ENCODE measurements at regions not wholly inside any gene's neighbourhood (a gene's known extent, or its start where the extent isn't known, plus 50 kb on each side); places are given as distances from the start of the nearest gene placed in this dataset.
"Not testable (repeated sequence)": the region's sequence is repeated elsewhere in the genome, so short reads cannot be mapped to it uniquely, and the experiment has no call there.

GRCh38 chr5:1651971-1652872 is 128.5 kb upstream of the LPCAT1 start:
- no peak for DNase-seq

DNA sequence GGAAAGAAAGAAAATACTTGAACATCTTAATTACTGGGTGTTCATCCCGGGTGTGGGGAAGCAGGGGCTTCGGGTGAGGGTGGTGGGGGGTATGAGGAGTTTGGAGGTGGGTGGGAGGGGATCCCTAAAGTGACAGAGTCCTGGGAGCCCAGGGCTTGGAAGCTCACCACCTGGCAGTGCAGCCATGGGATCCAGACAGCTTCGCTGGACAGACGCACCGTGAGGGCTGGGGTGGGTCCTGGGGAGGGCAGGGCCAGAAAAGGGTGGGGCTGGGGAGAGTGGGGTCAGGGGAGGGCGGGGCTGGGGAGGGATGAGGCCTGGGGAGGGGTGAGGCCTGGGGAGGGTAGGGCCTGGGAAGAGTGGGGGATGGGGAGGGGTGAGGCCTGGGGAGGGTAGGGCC is 127.5 kb upstream of the LPCAT1 start:
- DNase-seq: no peak

DNA sequence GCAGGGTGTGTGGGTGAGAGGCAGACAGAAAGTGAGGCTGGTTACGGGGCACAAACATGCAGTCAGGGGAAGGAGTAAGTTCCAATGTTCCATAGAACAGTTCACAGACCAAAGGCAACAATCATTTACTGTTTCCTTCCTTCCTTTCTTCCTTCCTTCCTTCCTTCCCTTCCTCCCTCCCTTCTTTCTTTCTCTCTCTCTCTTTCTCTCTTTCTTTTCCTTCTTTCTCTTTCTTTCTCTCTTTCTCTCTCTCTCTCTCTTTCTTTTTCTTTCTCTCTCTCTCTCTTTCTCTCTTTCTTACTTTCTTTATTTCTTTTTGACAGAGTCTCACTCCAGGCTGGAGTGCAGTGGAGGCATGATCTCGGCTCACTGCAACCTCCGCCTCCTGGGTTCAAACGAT is 125.8 kb upstream of the LPCAT1 start:
- DNase-seq: no peak

- DNase-seq: no peak
Measured at GRCh38 chr5:1648806-1649205, 125.0 kb upstream of the LPCAT1 start.

DNA sequence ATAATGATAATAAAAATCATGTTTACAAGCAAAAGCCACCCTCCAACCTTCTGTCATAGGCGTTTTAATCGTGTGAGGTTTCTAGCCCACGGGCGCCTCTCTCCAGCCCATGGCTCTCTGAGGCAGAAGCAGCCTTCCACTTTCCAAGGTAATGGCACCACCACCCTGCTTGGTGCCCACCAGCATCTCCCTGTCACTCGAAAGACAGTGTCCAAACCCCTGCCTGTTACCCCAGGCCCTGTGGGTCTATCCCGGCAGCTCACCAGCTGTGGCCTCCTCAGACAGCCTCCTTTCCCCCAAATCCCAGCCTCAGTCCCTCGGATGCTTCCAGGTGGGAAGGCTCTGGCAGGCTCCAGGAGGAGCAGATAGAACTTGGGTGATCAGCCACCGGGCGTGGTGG is 123.8 kb upstream of the LPCAT1 start:
- no peak for DNase-seq

DNA sequence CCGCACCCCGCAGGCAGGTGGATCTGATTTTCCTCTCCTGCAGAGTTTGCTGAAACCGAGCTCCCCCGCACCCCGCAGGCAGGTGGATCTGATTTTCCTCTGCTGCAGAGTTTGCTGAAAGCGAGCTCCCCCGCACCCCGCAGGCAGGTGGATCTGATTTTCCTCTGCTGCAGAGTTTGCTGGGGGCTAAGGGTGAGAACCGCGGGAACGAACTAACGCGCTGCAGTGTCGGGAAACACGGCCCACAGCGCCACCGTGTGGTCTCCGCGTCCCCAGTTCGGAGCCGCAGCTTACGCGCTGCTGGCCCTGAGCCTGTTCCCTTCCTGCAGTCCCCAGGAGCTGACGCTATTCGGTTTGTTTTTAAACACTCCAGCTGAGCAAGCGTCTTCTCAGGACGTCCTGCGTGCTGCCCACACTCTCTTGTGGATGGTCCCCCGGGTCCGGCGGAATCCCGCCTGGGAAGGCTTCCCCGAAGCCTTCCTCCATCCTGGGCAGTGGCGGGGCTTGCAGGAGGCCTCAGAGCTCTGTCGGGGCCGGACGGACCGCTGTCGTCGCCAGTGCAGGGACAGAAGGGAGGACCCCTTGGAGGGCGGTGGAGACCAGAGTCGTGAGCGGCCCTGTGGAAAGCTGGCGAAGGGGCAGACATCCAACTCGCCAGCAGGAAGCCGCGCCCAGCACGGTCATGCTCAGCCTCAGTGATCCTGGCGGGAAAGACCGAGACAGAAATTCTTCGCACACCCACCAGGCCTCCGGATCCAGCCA is 121.2 kb upstream of the LPCAT1 start:
- DNase-seq: peak; percentile 75

- peak; percentile 14 for DNase-seq
Measured at GRCh38 chr5:1644393-1644809, 120.6 kb upstream of the LPCAT1 start.

- no peak for DNase-seq
Measured at GRCh38 chr5:1643651-1644392, 120.1 kb upstream of the LPCAT1 start.

DNA sequence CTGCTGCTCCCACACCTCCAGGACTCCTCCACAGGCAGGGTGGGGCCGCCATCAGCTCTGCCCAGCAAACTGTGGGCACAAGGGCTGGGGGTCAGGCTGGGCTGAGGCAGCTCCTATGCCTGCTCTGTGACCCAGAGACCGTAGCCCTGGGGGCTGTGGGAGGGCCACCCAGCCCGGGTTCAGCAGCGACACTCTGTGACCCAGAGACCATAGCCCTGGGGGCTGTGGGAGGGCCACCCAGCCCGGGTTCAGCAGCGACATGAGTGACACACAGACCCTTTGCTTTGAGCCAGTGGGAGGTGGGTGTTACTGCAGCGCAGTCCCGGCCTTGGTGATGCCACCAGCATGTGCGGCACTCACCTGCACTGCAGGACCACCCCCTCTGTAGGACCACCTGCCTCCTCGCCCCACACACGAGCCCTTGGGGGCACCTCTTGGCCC is 118.9 kb upstream of the LPCAT1 start:
- no peak for DNase-seq

DNA sequence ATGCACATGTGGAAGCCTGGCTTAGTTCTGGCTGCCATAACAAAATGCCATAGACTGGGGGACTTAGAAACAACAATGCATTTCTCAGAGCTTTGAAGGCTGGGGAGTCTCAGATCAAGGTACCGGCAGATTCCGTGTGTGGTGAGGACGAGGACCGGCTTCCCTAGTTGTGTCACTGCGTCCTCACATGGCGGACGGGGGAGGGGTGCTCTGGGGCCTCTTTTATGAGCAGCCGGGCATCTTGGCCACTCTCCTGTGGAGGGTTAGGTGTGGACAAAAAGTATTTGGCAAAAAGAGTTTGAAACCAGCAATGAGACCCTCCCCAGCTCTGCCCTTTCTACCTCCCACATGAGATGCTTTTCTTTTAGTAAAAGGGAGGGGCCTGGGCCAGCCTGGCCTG is 118.5 kb upstream of the LPCAT1 start:
- no peak for DNase-seq

- DNase-seq: peak; percentile 85
Measured at GRCh38 chr5:1641560-1642166, 117.9 kb upstream of the LPCAT1 start.

- no peak for DNase-seq
Measured at GRCh38 chr5:1641041-1641440, 117.3 kb upstream of the LPCAT1 start.

GRCh38 chr5:1640421-1640881 is 116.7 kb upstream of the LPCAT1 start:
- DNase-seq: no peak

DNA sequence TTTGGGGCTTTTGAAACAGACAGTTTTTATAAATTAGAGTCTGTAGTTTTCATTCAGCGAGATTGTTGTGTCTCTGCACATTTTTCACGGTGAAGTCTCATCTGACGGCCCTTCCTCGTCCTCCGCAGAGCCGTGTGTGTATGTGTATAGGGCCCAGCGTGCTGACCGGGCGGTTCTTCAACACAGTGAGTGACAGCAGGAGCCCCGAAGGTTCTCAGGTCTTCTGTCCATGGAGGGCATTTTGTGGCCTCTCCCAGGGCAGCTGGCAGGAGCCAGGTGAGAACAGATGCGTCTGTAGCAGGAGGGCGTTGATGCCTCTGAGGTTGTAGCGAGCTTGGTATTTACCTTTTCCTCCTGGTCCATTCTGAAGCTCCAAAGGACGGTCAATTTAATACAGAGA is 116.0 kb upstream of the LPCAT1 start:
- no peak for DNase-seq

- no peak for DNase-seq
Measured at GRCh38 chr5:1638658-1639400, 115.1 kb upstream of the LPCAT1 start.

- DNase-seq: no peak
Measured at GRCh38 chr5:1637639-1638481, 114.1 kb upstream of the LPCAT1 start.

- DNase-seq: no peak
Measured at GRCh38 chr5:1636981-1637638, 113.3 kb upstream of the LPCAT1 start.

DNA sequence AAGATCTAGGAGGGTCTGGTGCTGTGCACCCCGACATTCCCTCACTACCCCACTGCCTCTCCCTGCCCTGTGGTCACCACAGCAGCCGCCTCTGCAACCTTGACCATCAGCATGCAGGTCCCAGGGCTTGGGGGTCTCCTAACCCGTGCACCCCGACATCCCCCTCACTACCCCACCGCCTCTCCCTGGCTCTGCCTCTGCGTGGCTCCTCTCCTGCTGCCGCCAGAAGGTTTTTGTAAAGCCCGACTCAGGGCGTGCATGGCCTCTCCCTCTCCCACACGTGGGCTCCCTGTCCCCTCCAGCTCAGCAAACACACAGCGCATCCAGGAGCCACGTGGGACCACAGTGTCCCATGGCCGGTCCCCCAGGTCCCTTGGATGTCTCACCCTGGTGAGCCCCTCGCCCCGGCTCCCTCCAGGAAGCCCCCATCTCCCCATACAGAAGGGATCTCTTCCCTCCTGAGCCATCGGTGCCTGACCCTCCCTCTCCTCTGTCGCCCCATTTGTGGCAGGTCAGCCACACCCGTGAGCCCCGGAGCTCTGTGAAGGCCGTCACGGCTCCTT is 112.5 kb upstream of the LPCAT1 start:
- DNase-seq: not testable (repeated sequence)

DNA sequence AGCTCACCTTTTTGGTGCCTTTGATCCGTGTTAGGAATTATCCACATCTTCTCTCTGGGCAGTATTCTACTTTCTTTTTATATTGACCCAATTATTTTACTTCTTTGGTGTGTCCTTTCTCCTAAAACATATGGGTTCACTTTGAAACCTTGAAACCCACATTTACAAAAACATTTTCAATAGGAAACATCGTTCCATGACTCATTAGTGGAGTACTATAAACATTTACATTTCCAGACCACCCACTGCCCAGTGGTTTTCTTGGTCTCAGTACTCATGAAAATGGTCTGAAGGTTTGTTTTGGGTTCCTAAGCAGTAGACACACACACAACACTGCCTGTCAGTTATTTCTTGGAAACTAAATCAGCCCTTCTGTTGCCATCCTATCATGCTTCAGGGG is 111.7 kb upstream of the LPCAT1 start:
- not testable (repeated sequence) for DNase-seq

DNA sequence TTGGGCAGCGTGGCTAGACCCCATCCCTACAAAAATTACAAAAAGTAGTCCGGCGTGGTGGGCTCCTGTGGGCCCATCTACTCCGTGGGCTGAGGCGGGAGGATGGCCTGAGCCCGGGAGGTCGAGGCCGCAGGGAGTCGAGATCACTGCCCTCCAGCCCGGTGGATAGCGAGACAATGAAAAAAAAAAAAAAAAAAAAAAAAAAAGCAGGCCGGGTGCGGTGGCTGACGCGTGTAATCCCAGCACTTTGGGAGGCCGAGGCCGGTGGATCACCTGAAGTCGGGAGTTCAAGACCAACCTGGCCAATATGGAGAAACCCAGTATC is 110.5 kb upstream of the LPCAT1 start:
- DNase-seq: no peak
